GM23248 (cell line): ENCODE measurements at regions not wholly inside any gene's neighbourhood (a gene's known extent, or its start where the extent isn't known, plus 50 kb on each side); places are given as distances from the start of the nearest gene placed in this dataset.

ENCODE experiments used
- DNase-seq: peaks from one replicate; pipeline ENCODE4 v3.0.0-alpha.2; 2015
- H2AFZ ChIP-seq: fragments of 200-600 bp; sonication (generic); 2 replicates; pipeline ENCODE4 v1.6.1; 2016; ENCODE audit warnings: antibody characterized with exemption
- H3F3A ChIP-seq: fragments of 200-600 bp; sonication (generic); 2 replicates; pipeline ENCODE4 v1.6.1; 2016; ENCODE audit warnings: mild to moderate bottlenecking, antibody characterized with exemption, mixed run types; ENCODE audit not compliant: insufficient read depth
- H3K27ac ChIP-seq: fragments of 200-600 bp; sonication (generic); 2 replicates; pipeline ENCODE4 v1.5.1; 2016; ENCODE audit warnings: mild to moderate bottlenecking
- H3K27me3 ChIP-seq: fragments of 200-600 bp; sonication (generic); replicated peaks from 2 replicates; pipeline ENCODE4 v1.6.1; 2016; ENCODE audit warnings: mild to moderate bottlenecking; ENCODE audit not compliant: insufficient read depth
- H3K36me3 ChIP-seq: fragments of 200-600 bp; sonication (generic); 2 replicates; pipeline ENCODE4 v1.6.1; 2016; ENCODE audit warnings: low read depth, mild to moderate bottlenecking
- H3K4me1 ChIP-seq: fragments of 200-600 bp; sonication (generic); 2 replicates; pipeline ENCODE4 v1.6.1; 2016; ENCODE audit warnings: mild to moderate bottlenecking; ENCODE audit not compliant: insufficient read depth
- H3K4me2 ChIP-seq: fragments of 200-600 bp; sonication (generic); one replicate; pipeline ENCODE4 v1.6.1; 2016; ENCODE audit warnings: mild to moderate bottlenecking; ENCODE audit not compliant: unreplicated experiment
- H3K4me3 ChIP-seq: fragments of 200-600 bp; sonication (generic); 2 replicates; pipeline ENCODE4 v1.5.1; 2016; ENCODE audit warnings: mild to moderate bottlenecking
- H3K79me2 ChIP-seq: fragments of 200-600 bp; sonication (generic); 2 replicates; pipeline ENCODE4 v1.6.1; 2016; ENCODE audit warnings: mild to moderate bottlenecking; ENCODE audit not compliant: insufficient read depth
- H3K9ac ChIP-seq: fragments of 200-600 bp; sonication (generic); 2 replicates; pipeline ENCODE4 v1.6.1; 2016; ENCODE audit warnings: mild to moderate bottlenecking
- H3K9me2 ChIP-seq: fragments of 200-600 bp; sonication (generic); 2 replicates; pipeline ENCODE4 v1.6.1; 2016; ENCODE audit warnings: mixed run types, mild to moderate bottlenecking, moderate library complexity; ENCODE audit not compliant: insufficient read depth
- H3K9me3 ChIP-seq: fragments of 200-600 bp; sonication (generic); one replicate; pipeline ENCODE4 v1.6.1; 2017; ENCODE audit warnings: low read depth
- H4K20me1 ChIP-seq: fragments of 200-600 bp; sonication (generic); 2 replicates; pipeline ENCODE4 v1.6.0; 2016; ENCODE audit not compliant: insufficient read depth
- EZH2 ChIP-seq: fragments of 200-600 bp; sonication (generic); IDR thresholded peaks from 2 replicates; pipeline ENCODE4 v1.6.1; 2018; ENCODE audit warnings: antibody characterized with exemption, mild to moderate bottlenecking; ENCODE audit not compliant: insufficient read depth, poor library complexity, severe bottlenecking
- EZH2phosphoT487 ChIP-seq: fragments of 200-600 bp; sonication (generic); IDR thresholded peaks from 2 replicates; pipeline ENCODE4 v1.6.1; 2018; ENCODE audit warnings: antibody characterized with exemption, moderate library complexity, mild to moderate bottlenecking, low read depth; ENCODE audit not compliant: insufficient read depth
- WGBS, 2 experiments: methylation state at CpG; one replicate each; pipeline ENCODE4 v1.1.6; 2015 to 2017; ENCODE audit warnings: low lambda C conversion rate in 2 of 2, low coverage in 1 of 2; ENCODE audit errors: missing lambda C conversion rate in 2 of 2; 5-methylcytosine and 5-hydroxymethylcytosine counted together
- in situ Hi-C: fragments of 300-500 bp; cut with MboI; formaldehyde crosslinking; loops from 2 replicates; pipeline ENCODE4 v1.15.0; 2020

DNA sequence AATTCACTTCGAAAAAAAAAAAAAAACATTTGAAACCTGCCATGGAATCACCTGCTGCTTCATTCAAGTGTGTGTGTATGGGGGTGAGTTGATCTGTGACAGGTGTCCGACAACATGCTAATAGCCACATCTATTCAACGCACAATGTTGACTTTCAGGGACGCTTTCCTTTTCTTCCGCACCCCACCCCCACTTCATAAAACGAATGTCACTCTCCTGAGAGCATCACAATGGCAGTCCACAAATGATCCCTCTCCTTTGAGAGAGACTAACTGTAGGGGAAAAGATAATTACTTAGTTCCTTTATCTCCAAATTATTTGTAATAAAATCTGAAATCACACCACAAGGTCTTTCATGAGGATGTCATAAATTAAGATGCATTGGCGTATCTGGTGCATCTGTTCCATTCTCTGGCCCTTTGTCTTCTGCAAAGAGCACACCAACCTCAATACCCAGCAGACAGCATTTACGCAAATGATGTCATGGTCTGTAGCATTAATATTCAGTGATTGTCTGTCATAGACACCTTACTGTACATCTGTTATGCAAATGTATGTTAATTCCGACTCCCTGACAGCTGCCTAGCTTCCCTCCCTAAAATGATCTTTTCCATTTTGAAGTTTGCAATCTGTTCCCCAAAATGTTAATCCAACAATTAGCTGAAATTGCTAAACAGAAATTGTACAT lies 640.0 kb upstream of the BOD1L1 start:
- no peak for DNase-seq
- Histone ChIP-seq H3K79me2 (no peaks in the 10 kb centered on the region), H2AFZ (no peak overlapping the region), H4K20me1 (no peaks in the 10 kb centered on the region), H3K9me2 (no peaks in the 10 kb centered on the region; the same call in 1 of the 2 replicates), H3K4me2 (no peak overlapping the region), H3K9me3 (no peaks in the 10 kb centered on the region), H3K4me1 (no peaks in the 10 kb centered on the region), H3K9ac (no peak overlapping the region), H3K36me3 (no peaks in the 10 kb centered on the region), H3K27ac (no peak overlapping the region), H3F3A (no peaks in the 10 kb centered on the region), H3K27me3 (peaks cover 21% of the 10 kb centered on the region; the same call in 1 of the 2 replicates), H3K4me3 (no peak overlapping the region)
- TF ChIP-seq EZH2phosphoT487 (no peak), EZH2 (no peak)
- in situ Hi-C loops = no loop called here
- WGBS, 2 experiments = 34 to 38% methylated on average over 9 of the region's 9 CpGs

GRCh38 chr4:14269824-14270223 lies 642.3 kb upstream of the BOD1L1 start:
- no peaks in the 10 kb centered on the region for H3K79me2 ChIP-seq
- no peaks in the 10 kb centered on the region for H3K9me2 ChIP-seq
- H3K4me3 ChIP-seq = no peak overlapping the region
- no peak overlapping the region for H3K4me2 ChIP-seq
- peaks cover 21% of the 10 kb centered on the region; the same call in 1 of the 2 replicates for H3K27me3 ChIP-seq
- 27 to 34% methylated on average over 3 of the region's 3 CpGs for WGBS, 2 experiments
- no peak overlapping the region for H2AFZ ChIP-seq
- no peak overlapping the region for H3K9ac ChIP-seq
- in situ Hi-C loops = no loop called here
- no peaks in the 10 kb centered on the region for H4K20me1 ChIP-seq
- H3F3A ChIP-seq = no peaks in the 10 kb centered on the region
- H3K4me1 ChIP-seq = no peaks in the 10 kb centered on the region
- H3K27ac ChIP-seq = no peak overlapping the region
- TF ChIP-seq EZH2phosphoT487 (no peak), EZH2 (no peak)
- no peaks in the 10 kb centered on the region for H3K9me3 ChIP-seq
- no peaks in the 10 kb centered on the region for H3K36me3 ChIP-seq
- no peak for DNase-seq

GRCh38 chr4:14272206-14272605 lies 644.7 kb upstream of the BOD1L1 start:
- DNase-seq = no peak
- in situ Hi-C loops = no loop called here

DNA sequence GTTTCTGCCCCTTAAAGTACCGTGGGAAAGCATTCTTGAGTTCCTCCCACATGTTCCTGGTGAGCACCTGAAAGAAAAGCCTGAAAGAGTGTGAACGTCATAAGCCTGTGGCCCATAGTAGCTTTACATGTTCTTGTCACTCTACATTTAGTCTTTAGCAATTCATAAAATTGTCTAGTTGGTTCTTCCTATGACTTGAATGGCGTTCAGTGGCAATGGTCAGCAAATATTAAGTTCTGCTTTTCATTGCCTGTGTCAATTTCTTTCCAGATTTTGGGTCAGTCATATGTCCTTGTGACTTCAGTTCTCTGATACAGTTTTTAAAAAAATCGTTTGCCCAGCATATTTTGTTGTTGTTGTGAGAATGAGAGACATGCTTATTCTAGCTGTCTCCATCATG lies 650.0 kb upstream of the BOD1L1 start:
- no peaks in the 10 kb centered on the region for H3K27me3 ChIP-seq
- TF ChIP-seq EZH2phosphoT487 (no peak), EZH2 (no peak)
- no peaks in the 10 kb centered on the region for H3F3A ChIP-seq
- no peaks in the 10 kb centered on the region for H3K9me3 ChIP-seq
- H2AFZ ChIP-seq = no peak overlapping the region
- no peaks in the 10 kb centered on the region for H3K36me3 ChIP-seq
- no peaks in the 10 kb centered on the region for H4K20me1 ChIP-seq
- no peaks in the 10 kb centered on the region for H3K79me2 ChIP-seq
- in situ Hi-C loops = no loop called here
- H3K27ac ChIP-seq = no peak overlapping the region
- no peak for DNase-seq
- H3K4me3 ChIP-seq = no peak overlapping the region
- H3K9me2 ChIP-seq = no peaks in the 10 kb centered on the region
- no peaks in the 10 kb centered on the region for H3K4me1 ChIP-seq
- no peak overlapping the region for H3K9ac ChIP-seq
- 12 to 14% methylated on average over 4 of the region's 4 CpGs for WGBS, 2 experiments
- H3K4me2 ChIP-seq = no peak overlapping the region

More at GRCh38 chr4:14272206-14272605, 644.7 kb upstream of the BOD1L1 start:
- H3K4me3 ChIP-seq = no peak overlapping the region
- H3K4me2 ChIP-seq = no peak overlapping the region
- no peak overlapping the region for H2AFZ ChIP-seq
- 48 to 53% methylated on average over 1 of the region's 1 CpG for WGBS, 2 experiments
- H3K4me1 ChIP-seq = no peaks in the 10 kb centered on the region
- H3K9me3 ChIP-seq = no peaks in the 10 kb centered on the region
- H3K27ac ChIP-seq = no peak overlapping the region
- H3K9me2 ChIP-seq = no peaks in the 10 kb centered on the region
- TF ChIP-seq EZH2 (no peak), EZH2phosphoT487 (no peak)
- no peaks in the 10 kb centered on the region for H3K79me2 ChIP-seq
- H3K36me3 ChIP-seq = no peaks in the 10 kb centered on the region
- no peaks in the 10 kb centered on the region for H4K20me1 ChIP-seq
- peaks cover 13% of the 10 kb centered on the region; the same call in 1 of the 2 replicates for H3K27me3 ChIP-seq
- no peaks in the 10 kb centered on the region for H3F3A ChIP-seq
- no peak overlapping the region for H3K9ac ChIP-seq

DNA sequence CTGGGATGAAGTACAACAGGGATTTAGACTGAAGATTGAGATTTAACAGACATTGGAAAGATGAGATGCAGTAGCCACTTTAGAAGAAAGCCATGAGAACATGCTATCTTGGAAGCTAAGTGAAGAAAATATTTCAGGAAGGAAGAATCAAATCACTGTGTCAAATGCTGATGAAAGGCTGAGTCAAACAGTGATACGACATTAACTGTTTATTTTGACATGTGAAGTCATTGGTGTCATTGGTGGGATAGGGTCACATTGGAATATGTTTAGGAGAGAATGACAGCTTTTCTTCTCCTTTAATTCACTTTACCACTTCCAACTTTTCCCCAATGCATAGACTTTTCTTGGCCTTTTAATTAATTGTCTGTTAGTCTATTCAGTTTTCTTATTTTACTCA lies 653.0 kb upstream of the BOD1L1 start:
- H3K27ac ChIP-seq = no peak overlapping the region
- H3F3A ChIP-seq = no peaks in the 10 kb centered on the region
- H3K79me2 ChIP-seq = no peaks in the 10 kb centered on the region
- no peaks in the 10 kb centered on the region for H3K36me3 ChIP-seq
- H3K9ac ChIP-seq = no peak overlapping the region
- 4 to 6% methylated on average over 1 of the region's 1 CpG for WGBS, 2 experiments
- no peaks in the 10 kb centered on the region for H3K4me1 ChIP-seq
- H4K20me1 ChIP-seq = no peaks in the 10 kb centered on the region
- no peak overlapping the region for H2AFZ ChIP-seq
- DNase-seq = no peak
- no peaks in the 10 kb centered on the region for H3K27me3 ChIP-seq
- TF ChIP-seq EZH2 (no peak), EZH2phosphoT487 (no peak)
- no peaks in the 10 kb centered on the region for H3K9me3 ChIP-seq
- H3K4me3 ChIP-seq = no peak overlapping the region
- no peaks in the 10 kb centered on the region for H3K9me2 ChIP-seq
- no peak overlapping the region for H3K4me2 ChIP-seq
- in situ Hi-C loops = no loop called here
